Renal cortex interstitium (tissue), 11 donors: ENCODE measurements at regions not wholly inside any gene's neighbourhood (a gene's known extent, or its start where the extent isn't known, plus 50 kb on each side); places are given as distances from the start of the nearest gene placed in this dataset.
"Not testable (repeated sequence)": the region's sequence is repeated elsewhere in the genome, so short reads cannot be mapped to it uniquely, and the experiment has no call there.

Experiments used
- DNase-seq, 11 donors: peaks; one replicate each; pipeline ENCODE4 v3.0.0-alpha.2; 2013; ENCODE audit warnings: low read depth in 9 of 11, low spot score in 4 of 11; ENCODE audit errors: extremely low read depth in 1 of 11

GRCh38 chr3:88282528-88283241, 132.9 kb downstream of the C3orf38 start:
- DNase-seq = no peak

- DNase-seq = no peak
These were observed 133.5 kb downstream of the C3orf38 start for GRCh38 chr3:88283242-88283592.

- DNase-seq = no peak
These were observed 141.7 kb downstream of the C3orf38 start for GRCh38 chr3:88291486-88291885.

- no peak for DNase-seq
These were observed 148.4 kb downstream of the C3orf38 start for GRCh38 chr3:88298189-88298588.

GRCh38 chr3:88301273-88301995, 151.7 kb downstream of the C3orf38 start:
- no peak for DNase-seq

- no peak for DNase-seq
These were observed 152.2 kb downstream of the C3orf38 start for GRCh38 chr3:88301996-88302393.

- DNase-seq = not testable (repeated sequence)
These were observed 153.7 kb downstream of the C3orf38 start for GRCh38 chr3:88303331-88303904.

GRCh38 chr3:88307666-88308065, 157.9 kb downstream of the C3orf38 start:
- DNase-seq = no peak

- DNase-seq = peak in 1 of 11 donors; percentile 6
These were observed 162.1 kb downstream of the C3orf38 start for GRCh38 chr3:88311826-88312225.

- peak in 4 of 11 donors; percentile 25 to 44 (median 34) for DNase-seq
These were observed 162.5 kb downstream of the C3orf38 start for GRCh38 chr3:88312256-88312655.

- no peak for DNase-seq
These were observed 168.3 kb downstream of the C3orf38 start for GRCh38 chr3:88318067-88318466.

GRCh38 chr3:88321363-88322050, 171.7 kb downstream of the C3orf38 start:
- DNase-seq = no peak

- DNase-seq = no peak
These were observed 175.0 kb downstream of the C3orf38 start for GRCh38 chr3:88324788-88325187.

- no peak for DNase-seq
These were observed 184.6 kb downstream of the C3orf38 start for GRCh38 chr3:88334187-88334868.

GRCh38 chr3:88336894-88337293, 187.1 kb downstream of the C3orf38 start:
- DNase-seq = no peak

GRCh38 chr3:88343264-88343663, 193.5 kb downstream of the C3orf38 start:
- DNase-seq = no peak

GRCh38 chr3:88346643-88347042, 196.9 kb downstream of the C3orf38 start:
- no peak for DNase-seq

GRCh38 chr3:88362428-88362827, 212.7 kb downstream of the C3orf38 start:
- no peak for DNase-seq

- DNase-seq = no peak
These were observed 215.2 kb downstream of the C3orf38 start for GRCh38 chr3:88364926-88365325.
